Gastrocnemius medialis (tissue), 4 donors: ENCODE measurements at regions not wholly inside any gene's neighbourhood (a gene's known extent, or its start where the extent isn't known, plus 50 kb on each side); places are given as distances from the start of the nearest gene placed in this dataset.

Experiments used
- ATAC-seq, 2 donors: fragments of 150-250 bp; one replicate each; pipeline ENCODE4 v1.9.1; 2016
- DNase-seq, 2 donors: peaks; one replicate each; pipeline ENCODE4 v3.0.0-alpha.2; 2019
- H3K27ac ChIP-seq, 4 donors: fragments of 200-600 bp; sonication (generic); 1 replicate in 1 of 4; 2 replicates in 3 of 4; pipeline ENCODE4 v1.5.1; 2016 to 2018; ENCODE audit warnings: mild to moderate bottlenecking in 2 of 4, moderate library complexity in 1 of 4
- H3K27me3 ChIP-seq, 3 donors: fragments of 200-600 bp; sonication (generic) in 2 of 3; 1 replicate in 1 of 3; 2 replicates in 2 of 3; pipeline versions ENCODE4 v1.5.1 to v1.6.0; 2016 to 2019; ENCODE audit warnings: mild to moderate bottlenecking in 1 of 3, moderate library complexity in 1 of 3
- H3K36me3 ChIP-seq, 2 donors: fragments of 200-600 bp; sonication (generic) in 1 of 2; one replicate each; pipeline ENCODE4 v1.5.1; 2017 to 2018
- H3K4me1 ChIP-seq, 2 donors: fragments of 200-600 bp; sonication (generic) in 1 of 2; one replicate each; pipeline ENCODE4 v1.5.1; 2016 to 2017; ENCODE audit warnings: mild to moderate bottlenecking in 2 of 2
- H3K4me3 ChIP-seq, 4 donors: fragments of 200-600 bp; sonication (generic) in 3 of 4; 1 replicate in 1 of 4; 2 replicates in 3 of 4; pipeline ENCODE4 v1.5.1; 2016 to 2019; ENCODE audit warnings: mild to moderate bottlenecking in 2 of 4
- H3K9me3 ChIP-seq, 3 donors: fragments of 200-600 bp; sonication (generic) in 2 of 3; 1 replicate in 1 of 3; 2 replicates in 2 of 3; pipeline ENCODE4 v1.5.1; 2016 to 2019
- POLR2A ChIP-seq, 2 donors: fragments of 450-650 bp; IDR thresholded peaks; one replicate each; pipeline ENCODE4 v1.6.1; 2017; ENCODE audit warnings: antibody characterized with exemption in 2 of 2, mild to moderate bottlenecking in 2 of 2, moderate library complexity in 2 of 2
- in situ Hi-C, 4 donors: fragments of 200-750 bp; cut with MboI; loops; one replicate each; pipeline versions ENCODE4 v1.15.0 to v1.8.0; 2017; ENCODE audit warnings: low sequenced_read_pairs in 4 of 4
- intact Hi-C: fragments of 100-400 bp; cut with DNase I; formaldehyde crosslinking; loops from one replicate; pipeline ENCODE4 v1.15.1; 2023; ENCODE audit warnings: low total_unique reads
- TF ChIP-seq, protein P1 (sequence below), 5 experiments: fragments of 450-650 bp in 3 of 5; fragments of 200-600 bp in 2 of 5; sonication (generic) in 2 of 5; IDR thresholded peaks in 4 of 5; conservative IDR thresholded peaks in 1 of 5; 1 replicate in 4 of 5; 2 replicates in 1 of 5; pipeline ENCODE4 v1.5.1; 2016 to 2019; ENCODE audit warnings: antibody characterized with exemption in 5 of 5, mild to moderate bottlenecking in 3 of 5, moderate library complexity in 3 of 5

DNA sequence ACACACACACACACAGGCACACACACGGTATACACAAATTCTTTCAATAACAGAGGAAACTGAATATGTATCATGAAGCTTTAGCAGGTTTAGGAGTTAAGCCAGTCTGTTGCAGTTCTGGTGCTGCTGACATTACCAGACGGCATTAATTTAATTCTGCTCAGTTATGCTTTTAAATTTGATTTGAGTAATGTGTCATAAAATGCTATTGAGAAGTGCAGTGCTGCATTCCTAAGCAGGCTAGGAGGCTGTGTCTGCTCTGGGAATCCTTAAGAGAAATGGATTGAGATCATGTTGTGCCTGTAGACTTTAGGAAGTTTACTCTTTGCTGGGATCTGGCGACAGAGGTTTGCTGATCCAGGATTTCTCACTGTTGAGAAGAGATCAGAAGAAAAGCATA, 733.8 kb downstream of the BRINP1 start:
- H3K27ac ChIP-seq = no peak overlapping the region
- TF ChIP-seq, protein P1, sequence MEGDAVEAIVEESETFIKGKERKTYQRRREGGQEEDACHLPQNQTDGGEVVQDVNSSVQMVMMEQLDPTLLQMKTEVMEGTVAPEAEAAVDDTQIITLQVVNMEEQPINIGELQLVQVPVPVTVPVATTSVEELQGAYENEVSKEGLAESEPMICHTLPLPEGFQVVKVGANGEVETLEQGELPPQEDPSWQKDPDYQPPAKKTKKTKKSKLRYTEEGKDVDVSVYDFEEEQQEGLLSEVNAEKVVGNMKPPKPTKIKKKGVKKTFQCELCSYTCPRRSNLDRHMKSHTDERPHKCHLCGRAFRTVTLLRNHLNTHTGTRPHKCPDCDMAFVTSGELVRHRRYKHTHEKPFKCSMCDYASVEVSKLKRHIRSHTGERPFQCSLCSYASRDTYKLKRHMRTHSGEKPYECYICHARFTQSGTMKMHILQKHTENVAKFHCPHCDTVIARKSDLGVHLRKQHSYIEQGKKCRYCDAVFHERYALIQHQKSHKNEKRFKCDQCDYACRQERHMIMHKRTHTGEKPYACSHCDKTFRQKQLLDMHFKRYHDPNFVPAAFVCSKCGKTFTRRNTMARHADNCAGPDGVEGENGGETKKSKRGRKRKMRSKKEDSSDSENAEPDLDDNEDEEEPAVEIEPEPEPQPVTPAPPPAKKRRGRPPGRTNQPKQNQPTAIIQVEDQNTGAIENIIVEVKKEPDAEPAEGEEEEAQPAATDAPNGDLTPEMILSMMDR (IDR thresholded peaks at IDR 0.05 in 4 of 5, conservative IDR thresholded peaks at IDR 0.05 in 1 of 5) = no peak
- TF ChIP-seq POLR2A (IDR thresholded peaks at IDR 0.05) = no peak
- no peaks in the 10 kb centered on the region for H3K36me3 ChIP-seq
- no peaks in the 10 kb centered on the region for H3K9me3 ChIP-seq
- ATAC-seq (no peak), DNase-seq (no peak)
- in situ Hi-C loops = no loop called here
- no peaks in the 10 kb centered on the region for H3K4me1 ChIP-seq
- H3K27me3 ChIP-seq = no peaks in the 10 kb centered on the region
- no peak overlapping the region for H3K4me3 ChIP-seq
- intact Hi-C loops = no loop called here

DNA sequence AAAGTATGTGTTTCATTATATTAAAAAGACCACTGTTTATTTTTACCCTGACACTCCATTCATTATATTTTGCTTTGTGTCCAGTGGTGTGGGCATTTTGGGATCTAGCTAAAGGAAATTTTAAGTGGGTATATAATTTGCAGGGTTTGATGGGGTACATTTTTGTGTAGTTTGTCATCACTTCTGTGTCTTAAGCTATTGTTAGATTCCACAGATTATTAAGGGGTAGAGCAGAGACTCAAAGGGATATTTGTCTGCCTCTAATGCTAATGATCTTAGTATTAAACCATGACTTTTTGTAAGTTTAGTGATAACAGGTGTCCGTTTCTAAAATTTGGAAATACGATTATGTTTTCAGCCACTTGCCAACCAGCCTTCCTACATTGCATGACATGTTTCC, 731.6 kb downstream of the BRINP1 start:
- Histone ChIP-seq H3K4me3 (no peak overlapping the region), H3K9me3 (no peaks in the 10 kb centered on the region), H3K27ac (no peak overlapping the region), H3K36me3 (no peaks in the 10 kb centered on the region), H3K27me3 (no peaks in the 10 kb centered on the region), H3K4me1 (no peaks in the 10 kb centered on the region)
- in situ Hi-C loops = no loop called here
- no peak for TF ChIP-seq POLR2A (IDR thresholded peaks at IDR 0.05)
- TF ChIP-seq, protein P1 (IDR thresholded peaks at IDR 0.05 in 4 of 5, conservative IDR thresholded peaks at IDR 0.05 in 1 of 5) = no peak
- intact Hi-C loops = no loop called here
- DNase-seq = no peak
- ATAC-seq = no peak

DNA sequence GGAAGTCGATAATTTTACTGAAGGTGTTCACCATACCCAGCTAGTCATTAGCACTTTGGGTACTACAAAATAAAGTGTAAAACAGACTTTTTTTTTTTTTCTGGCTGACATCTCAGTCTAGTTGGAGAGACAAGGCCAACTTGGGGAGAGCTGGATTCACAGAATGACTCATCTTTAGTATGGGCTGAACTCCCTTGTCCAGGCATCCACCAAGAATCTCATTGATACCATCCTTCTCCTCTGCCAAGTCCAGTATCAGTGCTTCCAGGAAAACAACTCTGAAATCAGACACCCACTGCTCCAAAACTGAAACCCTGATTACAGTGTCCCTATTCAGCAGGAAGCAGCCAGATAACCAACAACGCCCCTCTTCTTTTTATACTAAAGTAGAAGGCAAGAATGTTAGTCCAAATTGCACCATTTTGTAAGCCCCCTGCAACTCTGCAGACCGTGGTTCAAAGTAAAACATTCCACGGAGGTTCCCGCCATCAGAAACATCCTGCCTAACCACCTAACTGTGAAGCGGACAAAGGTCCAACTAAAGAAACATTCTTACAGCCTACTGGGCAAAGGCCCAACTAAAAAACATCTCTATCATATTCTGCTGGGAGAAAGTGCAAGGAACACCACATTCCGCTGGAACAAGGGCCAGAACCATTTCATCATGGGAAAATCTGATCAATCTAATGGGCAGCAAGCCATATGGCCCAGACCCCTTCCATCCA, 728.2 kb downstream of the BRINP1 start:
- no peak overlapping the region for H3K4me3 ChIP-seq
- in situ Hi-C loops (no loop called here), intact Hi-C loops (no loop called here)
- DNase-seq (no peak), ATAC-seq (no peak)
- H3K4me1 ChIP-seq = no peaks in the 10 kb centered on the region
- TF ChIP-seq, protein P1 (IDR thresholded peaks at IDR 0.05 in 4 of 5, conservative IDR thresholded peaks at IDR 0.05 in 1 of 5) = no peak
- no peak for TF ChIP-seq POLR2A (IDR thresholded peaks at IDR 0.05)
- H3K36me3 ChIP-seq = no peaks in the 10 kb centered on the region
- H3K9me3 ChIP-seq = no peaks in the 10 kb centered on the region
- H3K27ac ChIP-seq = no peak overlapping the region
- no peaks in the 10 kb centered on the region for H3K27me3 ChIP-seq

DNA sequence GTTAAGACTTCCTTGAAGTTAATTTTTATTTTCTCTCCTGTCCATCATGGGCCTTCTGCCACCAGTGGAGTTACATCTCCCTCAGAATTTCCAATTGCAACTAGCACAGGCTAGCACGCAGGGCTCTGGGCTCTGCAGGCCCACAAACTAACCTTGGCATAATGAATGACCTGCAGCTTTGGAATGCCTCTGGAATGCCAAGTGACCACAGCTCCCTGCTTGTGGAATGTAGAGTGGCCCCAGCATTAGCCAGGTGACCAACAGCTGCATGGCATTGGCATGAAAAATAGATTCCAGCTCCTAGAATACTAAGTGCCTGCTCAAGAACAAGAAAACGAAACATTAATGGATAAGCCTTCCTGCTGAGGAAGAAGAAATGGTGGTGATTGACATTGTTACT, 726.1 kb downstream of the BRINP1 start:
- in situ Hi-C loops (no loop called here), intact Hi-C loops (no loop called here)
- ATAC-seq = no peak

More for the DNA sequence above, 726.1 kb downstream of the BRINP1 start:
- no peak overlapping the region for H3K27ac ChIP-seq
- no peaks in the 10 kb centered on the region for H3K4me1 ChIP-seq
- H3K4me3 ChIP-seq = no peak overlapping the region
- H3K9me3 ChIP-seq = no peaks in the 10 kb centered on the region
- H3K27me3 ChIP-seq = no peaks in the 10 kb centered on the region
- H3K36me3 ChIP-seq = no peaks in the 10 kb centered on the region
- TF ChIP-seq, protein P1 (IDR thresholded peaks at IDR 0.05 in 4 of 5, conservative IDR thresholded peaks at IDR 0.05 in 1 of 5) = no peak
- TF ChIP-seq POLR2A (IDR thresholded peaks at IDR 0.05) = no peak
- DNase-seq = no peak
